NCI-H345 treated with DMSO at 0.1 percent for 48 hours (cell line): ENCODE measurements at regions not wholly inside any gene's neighbourhood (a gene's known extent, or its start where the extent isn't known, plus 50 kb on each side); places are given as distances from the start of the nearest gene placed in this dataset.
"Not testable (repeated sequence)": the region's sequence is repeated elsewhere in the genome, so short reads cannot be mapped to it uniquely, and the experiment has no call there.

Source experiments
- DNase-seq: peaks from one replicate; lab custom pipeline; 2025; ENCODE audit not compliant: unreplicated experiment; lab: John Stamatoyannopoulos, UW

DNA sequence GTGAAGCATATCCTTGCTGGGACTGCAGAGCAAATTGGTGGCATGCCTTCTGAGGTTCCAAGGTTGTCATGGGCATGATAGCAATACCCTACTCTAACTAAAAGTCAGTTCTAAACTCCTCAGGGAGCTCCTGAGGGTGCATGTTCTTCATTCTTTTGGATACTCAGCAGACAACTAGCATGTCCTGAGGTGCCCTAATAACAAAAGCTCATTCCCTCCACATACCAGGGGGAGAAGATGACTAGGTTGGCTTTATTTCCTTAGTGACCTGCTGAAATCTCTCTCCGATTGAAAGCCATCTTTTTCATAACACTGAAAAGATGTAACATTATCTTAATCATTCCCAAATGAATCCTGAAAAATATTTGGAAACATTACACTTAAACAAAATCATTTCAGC is 188.7 kb upstream of the IGF1 start:
- no peak for DNase-seq

DNA sequence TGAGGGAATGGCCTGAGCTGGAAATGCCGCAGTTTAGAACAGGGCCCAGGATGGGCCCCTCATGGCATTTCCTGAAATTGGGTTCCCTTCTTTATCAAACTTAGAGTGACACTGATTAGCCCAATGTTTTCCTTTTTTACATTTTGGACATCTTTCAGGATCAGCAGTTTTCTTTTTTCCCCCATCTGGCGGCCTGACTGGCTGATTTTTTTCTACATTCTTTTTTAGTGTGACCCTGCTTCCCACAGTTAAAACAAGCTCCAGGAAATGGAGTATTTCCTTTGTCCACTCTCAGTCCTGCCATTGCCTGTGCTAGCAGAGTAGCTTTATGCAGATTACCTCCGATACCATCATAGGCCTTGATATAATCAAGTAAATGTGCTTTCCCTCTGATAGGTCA is 185.8 kb upstream of the IGF1 start:
- not testable (repeated sequence) for DNase-seq

DNA sequence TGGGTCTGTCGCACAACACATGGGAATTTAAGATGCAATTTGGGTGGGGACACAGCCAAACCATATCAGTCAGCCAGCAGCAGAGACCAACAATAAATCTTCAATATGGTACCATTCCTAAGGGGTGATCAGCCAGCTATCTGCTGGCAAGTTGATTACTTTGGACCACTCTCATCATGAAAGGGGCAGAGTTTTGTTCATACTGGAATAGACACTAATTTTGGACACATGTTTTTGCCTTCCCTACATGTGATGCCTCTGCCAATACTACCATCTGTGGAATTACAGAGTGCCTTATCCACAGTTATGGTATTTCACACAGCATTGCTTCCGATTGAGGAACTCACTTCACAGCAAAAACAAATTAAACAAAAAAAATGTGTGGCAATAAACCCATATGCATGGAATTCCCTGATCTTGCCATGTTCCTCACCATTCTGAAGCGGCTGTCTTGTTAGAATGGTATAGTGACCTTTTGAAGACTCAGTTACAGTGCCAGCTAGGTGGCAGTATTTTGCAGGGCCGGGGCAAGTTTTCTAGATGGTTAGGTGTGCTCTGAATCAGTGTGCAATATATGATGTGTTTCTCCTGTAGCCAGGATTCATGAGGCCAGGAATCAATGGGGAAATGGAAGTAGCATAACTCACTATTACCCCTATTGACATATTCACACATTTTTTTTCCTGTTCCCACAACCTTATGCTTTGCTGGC is 179.0 kb upstream of the IGF1 start:
- no peak for DNase-seq

DNA sequence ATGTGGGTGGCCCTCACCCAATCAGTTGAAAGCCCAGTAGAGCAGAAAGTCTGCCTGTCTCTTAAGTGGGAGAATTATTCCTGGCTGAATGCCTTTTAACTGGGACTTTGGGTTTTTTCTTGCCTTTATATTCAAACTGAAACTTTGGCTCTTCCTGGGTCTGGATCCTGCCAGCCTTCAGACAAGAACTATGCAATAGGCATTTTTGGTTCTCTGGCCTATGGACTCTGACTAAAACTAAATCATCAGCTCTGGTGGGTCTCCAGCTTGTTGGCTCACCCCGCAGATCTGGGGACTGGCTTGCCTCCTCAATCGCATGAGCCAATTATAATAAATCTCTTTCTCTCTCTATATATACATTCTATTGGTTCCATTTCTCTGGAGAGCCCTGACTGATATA is 173.0 kb upstream of the IGF1 start:
- DNase-seq, result no peak

DNA sequence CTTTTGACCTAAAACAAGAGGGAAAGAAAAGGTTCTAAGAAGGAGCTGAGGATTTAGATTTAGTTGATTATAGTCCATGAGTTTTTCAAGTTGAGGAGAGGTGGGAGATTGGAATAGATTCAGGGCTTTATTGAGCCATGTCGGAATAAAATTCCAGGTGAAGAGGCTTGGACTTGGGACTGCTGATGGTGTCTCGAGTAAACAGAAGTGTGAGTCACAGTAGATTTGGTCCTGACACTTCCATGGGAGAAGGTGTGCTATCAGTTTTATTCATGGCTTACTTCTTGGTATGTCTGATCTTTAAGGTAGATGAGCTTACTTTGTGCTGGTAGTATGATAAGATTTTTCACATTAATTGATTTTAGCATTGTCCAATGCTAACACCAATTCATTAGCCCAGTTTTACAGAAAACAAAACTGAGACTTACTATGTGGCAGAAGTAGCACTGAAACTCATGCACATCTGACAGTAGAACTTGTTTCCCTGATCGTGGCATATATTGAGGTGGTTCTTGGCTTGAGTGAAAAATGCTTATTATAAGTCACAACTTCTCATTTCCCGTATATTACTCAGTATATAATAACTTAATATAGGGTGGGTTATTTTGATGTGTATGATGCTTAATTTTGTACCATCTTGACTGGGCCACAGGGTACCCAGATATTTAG is 172.4 kb upstream of the IGF1 start:
- no peak for DNase-seq

DNA sequence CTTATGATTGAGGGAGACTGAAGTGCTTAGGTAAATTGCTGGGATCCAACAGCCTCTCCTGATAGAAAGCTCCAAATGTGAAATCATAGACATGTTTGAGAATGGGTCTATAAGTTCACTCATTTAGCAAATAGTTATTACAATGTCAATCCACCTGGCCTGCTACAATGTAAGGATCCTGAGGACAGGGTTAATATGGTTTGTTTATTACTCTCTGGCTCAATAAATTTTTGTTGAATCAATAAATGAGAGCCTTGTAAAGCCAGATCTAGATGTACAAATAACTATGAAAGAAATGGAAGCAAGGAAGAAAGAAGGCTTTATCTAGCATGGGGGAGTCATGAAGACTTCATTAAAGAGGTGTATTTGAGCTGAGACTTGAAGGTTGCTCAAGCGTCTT is 165.6 kb upstream of the IGF1 start:
- no peak for DNase-seq

DNA sequence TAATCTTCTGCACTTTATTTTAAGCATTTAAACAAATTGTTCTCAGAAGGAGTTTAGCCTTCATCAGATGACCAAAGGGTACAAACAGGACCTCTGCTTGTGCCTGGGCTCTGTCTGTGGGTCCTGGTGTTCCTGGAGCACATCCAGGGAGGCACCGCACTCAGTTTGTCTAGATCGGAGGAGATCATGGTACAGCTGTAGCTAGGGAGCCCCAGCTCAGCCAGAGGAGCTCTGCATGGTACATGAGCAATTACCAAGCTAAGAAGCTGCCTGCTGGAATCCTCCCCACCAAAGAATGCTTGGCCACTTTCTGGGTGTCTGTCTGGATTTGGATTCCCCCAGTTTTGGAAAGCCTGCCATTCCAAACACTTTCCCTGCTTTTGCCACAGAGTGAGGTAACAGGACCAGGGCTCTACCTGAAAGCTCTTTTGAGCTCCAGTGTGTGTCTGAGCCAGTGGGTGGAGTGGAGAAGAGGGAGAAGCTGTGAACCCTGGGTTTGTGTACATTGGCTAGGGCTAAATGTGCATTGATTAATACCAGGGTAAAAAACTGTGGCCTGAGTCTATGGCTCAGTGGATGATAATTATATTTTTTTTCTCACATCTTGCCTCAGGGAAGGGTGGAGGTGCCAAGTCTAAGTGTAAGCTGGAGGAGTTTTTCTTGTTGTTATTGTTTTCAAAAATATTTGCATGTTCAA is 163.7 kb upstream of the IGF1 start:
- no peak for DNase-seq

DNA sequence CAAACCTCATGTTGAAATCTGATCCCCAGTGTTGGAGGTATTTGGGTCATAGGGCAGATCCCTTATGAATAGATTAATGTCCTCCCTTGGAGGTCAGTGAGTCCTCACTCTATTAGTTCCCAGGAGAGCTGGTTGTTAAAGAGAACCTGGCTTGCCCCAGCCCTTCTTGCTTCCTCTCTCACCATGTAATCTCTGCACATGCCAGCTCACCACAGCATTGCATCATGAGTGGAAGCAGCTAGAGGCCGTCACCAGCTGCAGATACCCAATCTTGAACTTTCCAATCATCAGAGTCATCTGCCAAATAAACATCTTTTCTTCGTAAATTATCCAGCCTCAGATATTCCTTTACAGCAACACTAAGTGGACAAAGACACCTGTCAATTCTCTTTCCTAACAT is 161.8 kb upstream of the IGF1 start:
- DNase-seq, result no peak

DNA sequence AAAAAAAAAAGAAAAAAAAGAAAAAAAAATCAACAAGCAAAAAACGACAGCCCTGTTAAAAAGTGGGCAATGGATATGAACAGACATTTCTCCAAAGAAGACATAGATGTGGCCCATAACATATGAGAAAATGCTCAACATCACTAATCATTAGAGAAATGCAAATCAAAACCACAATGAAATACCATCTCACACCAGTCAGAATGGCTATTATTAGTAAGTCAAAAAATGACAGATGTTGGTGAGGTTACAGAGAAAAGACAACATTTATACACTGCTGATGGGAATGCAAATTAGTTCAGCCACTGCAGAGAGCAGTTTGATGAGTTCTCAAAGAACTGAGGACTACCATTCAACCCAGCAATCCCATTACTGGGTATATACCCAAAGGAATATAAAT is 160.3 kb upstream of the IGF1 start:
- DNase-seq, result not testable (repeated sequence)

DNA sequence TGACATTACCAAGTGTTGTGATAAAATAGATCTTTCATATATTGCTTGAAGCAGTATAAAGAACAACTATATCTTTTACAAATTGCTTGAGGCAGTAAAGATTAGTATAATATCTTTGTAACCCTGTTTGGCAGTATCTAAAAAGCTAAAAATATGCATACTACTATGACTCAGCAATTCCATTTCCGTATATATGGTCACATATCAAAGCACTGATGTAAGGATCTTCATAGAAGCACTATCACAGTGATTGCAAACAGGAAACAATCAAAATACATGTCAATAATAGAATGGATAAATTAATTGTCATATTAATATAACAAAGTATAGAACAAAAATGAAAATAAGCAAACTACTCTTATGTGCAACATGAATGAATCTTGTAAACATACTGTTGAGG is 158.4 kb upstream of the IGF1 start:
- no peak for DNase-seq

DNA sequence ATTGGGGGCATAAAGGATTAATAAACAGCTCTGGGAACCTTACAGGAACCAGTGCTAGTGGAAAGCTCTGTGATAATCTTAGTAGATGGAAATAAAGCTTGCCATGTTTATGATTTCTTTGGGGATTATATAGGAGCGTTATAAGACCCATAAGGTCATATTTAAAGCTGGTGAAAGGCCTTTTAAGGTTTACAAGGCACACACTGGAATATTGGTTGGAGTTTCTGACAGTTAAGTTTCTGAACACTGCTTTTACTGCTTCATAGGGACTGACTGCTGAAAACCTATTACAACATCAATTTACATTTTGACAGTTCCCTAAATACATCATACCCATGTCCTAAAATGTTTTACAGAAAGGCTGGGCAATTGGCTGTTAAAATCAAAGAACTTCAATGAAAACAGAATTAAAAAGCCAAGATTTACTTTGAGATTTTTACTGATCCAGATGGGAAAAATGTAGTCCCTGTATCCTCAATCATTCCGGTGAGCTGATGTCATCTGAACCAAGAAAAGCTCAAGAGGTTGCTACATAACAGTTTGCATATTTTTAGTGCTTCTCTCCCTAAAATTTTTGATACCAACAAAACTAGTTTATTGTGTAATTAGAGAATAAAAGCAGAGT is 153.7 kb upstream of the IGF1 start:
- no peak for DNase-seq

DNA sequence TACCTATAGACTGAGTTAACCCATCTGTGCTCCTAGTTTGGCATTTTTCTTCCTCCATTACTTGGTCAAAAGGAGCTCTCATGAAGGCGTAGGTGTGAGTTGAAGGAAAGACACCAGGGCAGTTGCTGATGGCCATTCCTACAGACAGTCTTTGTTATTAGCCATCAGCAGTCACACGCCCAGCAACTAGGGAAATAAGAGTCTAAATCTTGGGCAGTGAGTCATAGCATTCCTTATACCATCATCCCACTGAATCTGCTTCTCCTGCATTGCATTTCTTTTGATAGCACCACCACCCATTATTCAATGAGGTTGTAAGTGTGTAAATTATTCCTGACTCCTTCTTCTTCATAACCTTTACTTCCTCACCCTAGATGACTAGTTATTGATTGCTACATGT is 150.9 kb upstream of the IGF1 start:
- DNase-seq, result no peak

DNA sequence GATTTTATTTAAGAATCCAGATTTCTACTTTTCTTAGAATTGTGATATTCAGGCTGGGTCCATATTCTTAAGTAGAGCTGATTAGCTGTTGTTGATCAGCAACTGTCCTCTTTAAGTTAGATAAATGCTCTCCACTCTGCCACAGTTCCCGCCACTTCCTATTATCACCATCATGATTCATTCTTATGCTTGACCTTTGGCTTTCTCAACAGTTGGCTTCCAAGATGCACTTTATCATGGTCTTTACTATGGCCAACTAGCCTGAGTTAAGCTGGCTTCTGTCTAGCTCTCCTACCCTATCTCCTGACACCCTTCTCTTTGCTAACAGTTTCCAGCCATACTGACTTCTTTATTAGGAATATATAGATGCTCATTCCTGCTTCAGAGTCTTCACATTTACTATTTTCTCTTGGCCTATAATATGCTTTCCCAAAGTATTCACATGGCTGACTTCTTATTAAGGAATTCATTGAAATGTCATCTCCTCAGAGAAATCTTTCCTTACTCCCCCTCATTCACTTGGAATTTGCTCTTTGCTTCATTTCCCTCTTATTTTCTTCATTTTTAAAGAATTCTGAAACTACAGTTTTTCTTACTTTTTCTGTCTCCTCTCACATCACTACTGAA is 149.0 kb upstream of the IGF1 start:
- DNase-seq, result no peak

DNA sequence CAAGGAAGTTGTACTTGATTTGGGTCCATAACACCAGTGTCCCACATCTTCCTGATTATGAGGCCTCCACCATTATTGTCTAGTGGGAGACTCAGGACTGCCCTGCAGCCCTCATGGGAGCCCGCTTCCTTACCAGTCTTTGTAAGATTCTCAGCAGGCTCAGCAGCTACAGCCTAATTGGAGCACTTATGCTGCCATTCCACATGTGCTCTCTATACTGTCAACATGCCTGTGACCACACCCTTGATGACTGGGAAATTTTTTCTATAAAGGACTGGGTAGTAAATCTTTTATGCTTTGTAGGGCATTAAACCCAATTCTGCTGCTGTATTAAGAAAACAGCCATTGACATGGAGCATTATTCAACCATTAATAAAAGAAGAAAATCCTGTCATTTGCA is 145.5 kb upstream of the IGF1 start:
- DNase-seq, result no peak

DNA sequence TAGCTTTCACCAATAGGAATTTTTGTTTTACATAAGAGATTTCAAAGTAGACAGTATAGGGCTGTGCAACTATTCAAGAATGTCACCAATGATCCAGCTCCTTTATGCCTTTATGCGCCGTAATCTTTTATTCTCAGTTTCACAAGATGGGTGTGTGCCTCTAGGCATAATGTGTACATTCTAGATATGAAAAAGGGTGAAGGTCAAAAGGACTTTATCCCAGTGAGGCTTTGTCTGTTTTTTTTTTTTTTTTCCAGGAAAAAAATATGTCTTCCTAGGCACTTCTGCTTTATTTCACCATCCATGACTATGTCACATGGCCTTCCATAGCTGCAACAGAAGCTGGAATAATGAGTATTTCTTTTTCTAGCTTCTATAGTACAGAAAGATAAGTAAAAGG is 142.3 kb upstream of the IGF1 start:
- no peak for DNase-seq

DNA sequence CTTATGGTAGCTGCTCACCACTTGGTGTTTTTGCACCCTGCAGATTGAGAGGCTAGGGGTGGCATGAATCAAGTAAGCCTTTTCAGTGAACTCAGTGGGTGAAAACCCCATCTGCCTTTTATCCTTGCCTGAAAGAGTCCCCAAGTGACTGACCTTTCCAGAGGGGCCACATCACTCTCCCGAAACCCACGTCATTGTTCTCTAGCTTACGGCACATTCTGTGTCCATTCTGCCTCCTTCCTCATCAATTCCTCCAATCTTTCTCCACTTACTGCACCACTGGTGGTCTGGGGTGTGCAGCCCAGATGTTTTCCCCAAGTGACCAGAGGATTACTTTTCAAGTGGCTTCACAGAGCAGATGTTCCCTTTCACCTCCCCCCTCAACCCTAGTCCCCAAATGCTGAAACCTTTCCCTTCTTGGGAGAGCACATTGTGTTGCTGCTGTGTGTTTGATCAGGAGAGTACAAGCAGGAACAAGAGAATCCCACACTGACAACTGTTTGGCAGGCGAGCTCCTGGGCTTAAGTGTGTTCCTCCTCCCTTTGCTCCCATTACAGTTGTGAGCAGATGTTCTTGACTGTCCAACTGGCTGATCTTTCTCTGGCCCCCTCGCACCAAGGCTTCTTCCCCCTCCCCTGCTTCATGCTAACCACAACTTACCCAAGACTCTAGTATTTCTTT is 138.0 kb upstream of the IGF1 start:
- no peak for DNase-seq

DNA sequence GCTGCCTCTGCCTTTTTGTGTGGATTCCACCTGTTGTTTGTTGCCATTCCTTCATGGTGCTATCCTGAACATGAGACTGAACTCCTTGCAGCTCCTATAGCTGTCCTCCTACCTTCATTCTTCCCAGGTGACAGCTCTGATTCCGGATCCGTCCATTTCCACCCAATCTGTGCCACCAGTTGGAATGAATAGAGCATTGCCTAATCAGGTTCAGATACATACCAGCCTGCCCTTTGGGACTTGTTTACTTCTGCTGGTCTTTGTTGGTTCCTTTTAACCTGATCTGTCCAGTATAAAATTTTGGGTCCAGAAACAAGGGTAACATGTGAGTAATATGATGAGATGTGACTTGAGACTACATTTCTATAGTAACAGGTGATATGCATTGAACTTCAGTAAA is 136.3 kb upstream of the IGF1 start:
- DNase-seq, result no peak

DNA sequence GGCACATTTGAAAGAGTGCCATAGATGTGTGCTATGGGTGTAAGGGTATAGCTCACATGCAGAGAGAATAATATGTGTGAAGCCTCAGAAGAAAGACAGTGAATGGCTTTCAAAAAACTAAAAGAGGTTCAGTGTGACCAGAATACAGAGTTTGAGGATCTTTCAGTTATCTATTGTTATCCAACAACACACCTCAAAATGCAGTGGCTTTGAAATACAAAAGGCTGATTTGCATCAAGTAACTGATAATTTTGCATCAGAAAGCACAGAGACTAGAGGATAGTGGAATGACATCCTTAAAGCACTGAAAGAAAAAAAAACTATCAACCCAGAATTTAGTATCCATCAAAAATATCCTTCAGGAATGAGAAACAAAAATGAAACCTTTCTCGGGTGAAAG is 131.6 kb upstream of the IGF1 start:
- DNase-seq, result no peak

DNA sequence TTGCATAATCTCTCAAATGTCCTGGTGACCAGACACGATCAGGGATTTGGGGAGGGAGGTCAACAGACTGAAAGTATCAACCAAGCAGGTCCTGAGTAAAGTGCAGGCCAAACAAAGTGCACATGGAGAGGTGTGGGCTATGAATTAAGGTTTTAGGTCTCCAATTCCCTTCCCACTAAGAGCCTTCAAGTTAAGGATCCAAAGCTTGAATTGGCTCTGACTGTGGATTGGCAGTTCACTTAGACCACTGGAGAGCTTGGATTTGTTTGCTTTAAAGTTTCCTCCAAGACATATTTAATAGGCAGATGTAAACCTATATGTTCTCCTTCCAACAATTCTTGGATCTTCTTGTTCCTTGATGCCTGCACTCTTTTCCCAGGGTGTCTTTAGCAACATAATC is 129.6 kb upstream of the IGF1 start:
- no peak for DNase-seq

DNA sequence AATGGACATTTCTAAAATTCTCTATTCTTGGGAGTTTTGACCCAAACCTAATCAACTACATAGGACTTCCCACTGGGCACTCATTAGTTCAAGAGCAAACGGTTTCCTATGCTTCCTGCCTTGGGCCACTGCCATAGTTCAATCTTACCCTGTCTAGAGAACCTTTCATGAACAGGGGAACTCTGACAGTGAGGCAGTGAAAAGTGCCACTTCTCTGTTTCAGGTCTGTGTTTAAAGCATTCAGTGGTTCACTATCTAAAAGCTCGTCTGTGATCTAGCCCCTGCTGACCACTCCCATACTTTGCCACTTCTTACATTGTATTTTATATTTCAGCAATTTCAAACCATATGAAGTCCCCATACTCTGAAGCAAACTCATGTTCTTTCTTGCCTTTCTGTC is 122.7 kb upstream of the IGF1 start:
- no peak for DNase-seq

DNA sequence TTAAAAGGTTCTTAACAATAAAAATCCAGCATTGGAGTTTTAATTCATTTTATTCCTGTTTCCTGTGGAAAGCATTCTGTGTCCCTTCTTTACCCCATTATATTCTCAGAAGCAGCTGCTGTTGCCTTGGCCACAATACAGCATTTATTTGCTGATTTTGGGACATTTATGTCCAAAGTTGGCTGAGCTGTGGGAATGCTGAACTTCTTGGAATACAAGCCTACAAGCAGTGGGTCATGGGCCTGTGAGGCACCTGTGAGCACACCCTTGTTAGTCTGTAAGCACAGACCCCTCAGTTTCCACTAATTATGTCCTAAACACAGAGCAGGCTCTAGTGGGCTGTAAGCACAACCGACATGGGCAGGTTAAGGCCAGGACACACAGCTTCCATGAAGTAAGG is 122.2 kb upstream of the IGF1 start:
- no peak for DNase-seq
